NCI-H2196 treated with DMSO at 0.1 percent for 48 hours (cell line): ENCODE measurements at regions not wholly inside any gene's neighbourhood (a gene's known extent, or its start where the extent isn't known, plus 50 kb on each side); places are given as distances from the start of the nearest gene placed in this dataset.

Experiments used
- DNase-seq: peaks from one replicate; lab custom pipeline; 2025; ENCODE audit not compliant: unreplicated experiment; lab: John Stamatoyannopoulos, UW

DNA sequence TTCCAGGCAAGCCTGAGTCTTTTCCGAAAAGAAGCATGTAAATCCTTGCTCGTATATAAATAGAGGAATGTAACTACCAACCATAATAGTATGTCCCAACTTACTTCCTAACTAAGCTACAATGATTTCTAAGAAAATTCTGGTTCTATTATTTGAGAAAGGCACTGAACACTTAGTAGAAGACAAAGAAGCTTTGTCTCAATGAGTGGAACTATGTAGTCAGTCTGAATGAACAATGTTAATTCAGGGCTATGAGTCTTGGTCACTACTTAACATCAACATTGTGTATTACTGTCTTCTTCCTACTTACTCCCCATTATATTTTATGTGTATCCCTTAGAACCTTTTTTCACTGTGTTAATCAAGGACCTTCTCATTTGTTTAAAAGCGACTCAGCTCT is 206.0 kb downstream of the CYB561 start:
- DNase-seq, result no peak

DNA sequence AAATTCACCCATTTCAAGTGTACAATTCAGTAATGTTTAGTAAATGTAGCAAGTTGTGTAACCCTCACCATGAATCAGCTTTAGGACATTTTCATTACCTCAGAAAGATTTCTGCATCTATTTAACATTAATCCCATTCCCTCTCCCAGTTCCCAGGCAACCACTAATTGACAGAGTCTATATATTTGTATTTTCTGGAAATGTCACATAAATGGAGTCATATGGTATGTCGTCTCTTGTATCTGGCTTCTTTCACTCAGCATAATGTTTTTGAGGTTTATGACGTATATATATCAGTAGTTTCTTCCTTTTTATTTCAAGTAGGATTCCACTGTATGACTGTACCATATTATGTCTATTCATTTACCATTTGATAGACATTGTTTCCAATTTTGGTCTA is 199.8 kb downstream of the CYB561 start:
- DNase-seq, result no peak

DNA sequence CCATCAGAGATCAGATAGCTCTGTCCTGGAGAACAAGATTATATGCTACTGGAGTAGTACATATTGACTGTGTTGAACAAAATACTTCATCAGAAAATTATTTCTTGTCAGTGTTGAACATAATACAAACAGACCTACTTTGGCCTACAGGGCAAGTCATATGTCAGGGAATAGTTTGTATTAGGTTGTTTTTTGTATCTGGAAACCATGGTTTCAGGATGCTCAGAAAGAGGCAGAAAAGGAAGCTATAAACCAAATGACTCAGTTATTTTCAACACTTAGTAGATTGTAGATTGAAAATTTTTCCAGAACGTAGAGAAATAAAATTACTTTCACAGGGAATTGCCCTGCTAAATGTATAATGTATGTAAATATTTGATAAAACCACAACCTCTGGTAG is 198.4 kb downstream of the CYB561 start:
- DNase-seq, result no peak

DNA sequence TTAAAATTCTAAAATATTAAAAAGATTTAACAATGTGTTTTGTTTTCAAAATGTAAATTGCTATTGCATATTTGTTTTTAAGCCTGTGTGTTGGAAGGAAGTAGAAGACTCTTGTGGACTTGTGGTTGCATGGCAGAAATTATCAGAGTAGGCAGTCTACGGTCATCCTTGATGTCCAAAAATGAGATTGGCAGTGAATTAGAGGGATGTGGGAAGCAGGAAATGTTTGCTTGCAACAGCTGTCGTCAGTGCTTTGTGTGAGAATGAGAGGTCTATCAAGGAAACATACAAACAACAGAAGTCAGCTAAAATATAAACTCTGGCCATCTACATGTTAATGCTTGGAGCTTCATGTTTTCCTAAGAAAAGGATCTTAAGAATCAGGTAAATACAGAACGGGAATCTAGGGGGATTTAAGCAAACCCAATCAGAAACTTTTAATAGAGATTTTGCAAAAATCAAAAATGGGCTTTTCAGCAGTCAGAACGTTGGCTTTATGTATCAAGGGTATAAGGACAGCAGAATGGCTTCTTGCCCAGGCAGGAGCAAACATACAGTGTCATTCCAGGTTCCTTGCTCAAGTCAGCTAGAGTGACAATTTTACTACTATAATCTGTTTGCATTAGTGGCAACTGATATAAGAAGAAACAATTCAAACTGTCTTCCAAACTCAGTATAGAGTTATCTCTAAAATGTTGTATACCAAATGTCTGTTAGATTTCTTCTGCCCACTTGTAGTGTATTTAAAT is 196.7 kb downstream of the CYB561 start:
- DNase-seq, result peak; percentile 21

DNA sequence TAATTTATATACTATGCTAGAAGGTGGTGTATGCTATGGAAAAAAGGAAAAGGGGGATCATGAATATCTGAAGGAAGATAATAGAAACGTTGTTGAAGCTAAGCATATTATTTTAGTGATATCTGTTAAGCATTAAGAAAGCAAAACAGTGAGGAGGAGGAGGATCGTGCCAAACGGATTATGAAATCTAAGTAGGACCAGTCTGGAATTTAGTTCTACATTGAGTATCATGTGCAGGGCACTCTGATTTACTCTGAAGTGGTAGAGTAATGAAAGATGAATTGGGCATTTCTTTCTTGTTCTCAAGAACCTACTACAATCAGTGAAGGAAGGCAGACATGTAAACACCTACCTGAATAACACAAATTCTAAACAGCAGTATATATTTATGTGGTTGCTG is 195.3 kb downstream of the CYB561 start:
- no peak for DNase-seq

DNA sequence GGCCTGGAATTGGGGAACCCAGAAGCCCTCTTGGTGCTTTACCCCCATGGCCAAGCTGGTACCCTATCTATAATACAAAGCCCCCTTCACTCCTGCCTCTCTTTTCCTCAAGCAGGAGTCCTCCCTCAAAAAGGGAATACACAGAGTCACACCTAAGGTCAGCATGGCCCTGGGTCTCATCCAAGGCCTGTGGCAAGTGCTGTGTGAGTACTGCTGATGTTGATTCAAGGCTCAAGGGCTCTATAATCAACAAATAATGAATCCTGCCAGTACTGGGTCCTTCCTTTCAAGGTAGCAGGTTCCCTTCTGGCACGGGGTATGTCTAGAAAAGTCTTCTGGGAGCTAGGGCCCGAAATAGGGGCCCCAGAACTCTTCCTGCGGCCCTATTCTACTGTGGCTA is 187.3 kb downstream of the CYB561 start:
- no peak for DNase-seq

DNA sequence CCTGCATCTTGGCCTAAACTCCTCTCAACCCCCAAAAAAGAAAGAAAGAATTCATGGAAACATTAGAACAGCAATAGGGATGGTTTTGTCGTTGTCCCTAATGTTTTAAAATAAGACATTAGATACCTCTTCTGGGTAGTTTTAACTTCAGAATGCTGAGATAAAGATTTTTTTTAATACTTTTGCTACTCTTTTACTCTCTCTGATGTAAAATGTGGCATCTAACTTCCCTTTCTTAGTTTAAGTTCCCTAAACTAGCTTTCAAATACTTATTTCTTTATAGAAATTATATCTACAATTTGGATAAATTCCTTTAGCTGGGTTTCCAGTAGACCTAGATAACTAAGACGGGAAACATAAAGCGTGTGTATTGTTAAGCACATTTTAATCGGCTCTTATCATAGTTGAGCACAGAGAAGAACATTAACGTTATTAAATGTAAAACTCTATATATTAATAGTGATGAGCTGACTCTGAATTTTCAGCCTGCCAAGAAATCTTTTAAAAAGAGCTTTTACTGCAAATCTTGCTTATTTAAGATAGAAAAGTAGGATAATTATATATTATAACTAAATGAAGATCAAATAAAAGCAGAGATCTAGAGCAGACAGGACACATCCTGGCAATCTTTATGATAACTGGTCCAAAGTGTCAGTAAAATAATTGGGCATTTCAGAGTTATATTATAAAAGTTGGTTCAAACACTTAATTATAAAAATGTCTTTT is 183.2 kb downstream of the CYB561 start:
- DNase-seq, result no peak

DNA sequence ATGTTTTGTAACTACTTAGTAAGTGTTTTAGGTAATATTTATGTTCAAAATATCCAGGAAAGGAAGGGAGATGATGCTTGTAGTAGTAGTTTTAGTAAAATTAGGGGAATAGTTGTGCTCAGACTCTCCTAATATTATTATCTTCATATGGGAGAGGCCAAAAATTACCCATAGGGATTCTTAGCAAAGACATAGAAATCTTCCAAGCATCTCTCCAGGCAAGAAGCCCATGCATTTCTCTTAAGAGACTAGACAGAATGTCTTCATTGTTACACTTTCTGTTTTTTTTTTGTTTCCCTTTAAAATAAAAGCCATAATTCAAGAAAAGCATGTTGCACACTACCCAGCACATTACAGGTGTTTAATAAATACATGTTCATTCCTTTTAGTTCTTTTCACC is 180.6 kb downstream of the CYB561 start:
- no peak for DNase-seq

DNA sequence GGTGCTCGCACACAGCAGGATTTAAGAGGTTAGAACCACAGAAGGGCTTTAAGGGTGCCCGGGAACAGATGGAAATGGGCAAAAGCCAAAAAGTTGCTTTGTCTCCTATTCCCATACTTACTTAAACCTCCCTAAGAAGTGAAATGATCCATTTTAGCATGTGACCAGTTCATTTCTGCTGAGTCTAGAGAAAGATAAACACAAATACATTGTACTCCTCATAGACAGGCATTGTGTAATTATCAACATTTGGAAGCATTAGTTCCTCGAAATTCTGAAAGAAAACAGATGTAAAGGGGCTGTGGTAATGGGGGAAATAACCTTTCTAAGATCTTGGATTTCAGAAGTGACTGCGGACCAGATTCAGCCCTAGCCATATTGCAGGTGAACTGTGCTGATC is 178.3 kb downstream of the CYB561 start:
- no peak for DNase-seq

DNA sequence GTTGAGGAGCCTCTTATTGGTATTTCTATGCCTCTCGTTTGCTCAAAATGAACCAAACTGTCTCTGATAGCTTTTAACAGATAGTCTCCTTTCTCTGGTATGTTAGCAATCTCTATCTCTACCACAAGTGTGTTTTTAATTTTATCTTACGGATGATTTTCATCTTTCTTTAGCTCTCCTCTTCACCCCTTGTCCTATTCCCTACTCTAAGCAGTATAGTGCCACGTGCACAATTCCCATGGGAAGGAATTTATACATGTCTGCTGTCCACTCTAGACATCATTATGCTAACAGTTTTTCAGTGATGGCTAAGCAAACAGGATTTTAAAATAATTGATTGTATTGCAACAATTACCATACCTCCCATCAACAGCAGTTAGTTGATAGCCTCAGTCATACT is 177.3 kb downstream of the CYB561 start:
- no peak for DNase-seq

DNA sequence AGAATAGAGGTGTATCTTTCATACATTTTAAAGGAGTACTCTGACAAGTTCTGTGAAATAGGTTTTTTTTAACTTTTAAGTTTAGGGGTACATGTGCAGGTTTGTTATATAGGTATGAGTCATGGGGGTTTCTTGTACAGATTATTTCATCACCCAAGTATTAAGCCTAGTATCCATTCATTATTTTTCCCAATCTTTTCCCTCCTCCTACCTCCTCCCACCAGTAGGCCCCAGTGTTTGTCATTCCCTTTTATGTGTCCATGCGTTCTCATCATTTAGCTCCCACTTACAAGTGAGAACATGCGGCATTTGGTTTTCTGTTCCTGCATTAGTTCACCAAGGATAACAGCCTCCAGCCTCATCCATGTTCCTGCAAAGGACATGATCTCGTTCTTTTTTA is 175.5 kb downstream of the CYB561 start:
- no peak for DNase-seq

DNA sequence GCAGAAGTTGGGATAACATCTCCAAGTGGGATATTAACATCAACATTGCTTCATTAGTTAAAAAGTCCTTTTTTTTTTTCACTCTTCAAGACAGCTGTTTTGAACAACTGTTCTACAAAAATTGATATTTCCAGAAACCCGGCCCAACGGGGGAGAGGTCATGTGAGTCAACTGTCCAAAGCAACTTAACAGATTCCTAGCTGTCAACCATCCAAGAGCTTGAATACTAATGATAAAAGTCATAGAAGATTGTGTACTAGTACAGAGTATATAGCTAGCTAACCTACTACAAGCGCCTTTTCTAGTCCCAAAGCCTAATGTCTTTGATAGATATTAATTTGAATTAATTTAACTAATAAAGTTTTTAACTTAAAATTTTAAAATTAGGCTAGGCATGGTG is 172.0 kb downstream of the CYB561 start:
- DNase-seq, result no peak

DNA sequence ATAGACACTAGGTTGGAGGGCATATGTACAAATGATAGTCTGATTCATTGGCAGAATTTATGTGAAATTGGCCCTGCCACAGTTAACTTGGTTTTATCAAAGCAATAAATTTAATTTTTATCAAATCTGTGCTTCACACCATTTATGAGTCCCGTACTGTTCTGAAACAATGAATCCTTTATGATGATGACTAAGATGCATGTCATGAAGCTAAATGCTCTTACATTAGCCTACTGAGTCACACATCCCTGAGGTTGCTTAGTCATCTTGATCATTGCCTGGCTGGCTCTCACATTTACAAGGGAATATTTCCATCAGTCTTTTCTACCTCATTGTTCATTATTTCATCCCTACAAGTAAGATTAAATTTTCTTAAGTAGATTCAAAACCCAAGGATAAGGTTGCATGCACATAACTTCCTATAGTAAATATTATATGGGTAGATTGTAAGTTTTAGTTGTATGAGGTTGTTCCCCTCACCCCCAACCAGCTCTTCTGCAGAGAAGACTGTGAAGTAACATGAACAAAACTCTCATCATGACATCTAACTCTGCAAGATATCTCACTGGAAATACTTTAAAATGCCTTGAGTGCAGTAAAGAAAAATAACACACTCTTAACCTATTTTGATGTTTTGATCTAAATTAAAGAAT is 170.7 kb downstream of the CYB561 start:
- DNase-seq, result no peak

DNA sequence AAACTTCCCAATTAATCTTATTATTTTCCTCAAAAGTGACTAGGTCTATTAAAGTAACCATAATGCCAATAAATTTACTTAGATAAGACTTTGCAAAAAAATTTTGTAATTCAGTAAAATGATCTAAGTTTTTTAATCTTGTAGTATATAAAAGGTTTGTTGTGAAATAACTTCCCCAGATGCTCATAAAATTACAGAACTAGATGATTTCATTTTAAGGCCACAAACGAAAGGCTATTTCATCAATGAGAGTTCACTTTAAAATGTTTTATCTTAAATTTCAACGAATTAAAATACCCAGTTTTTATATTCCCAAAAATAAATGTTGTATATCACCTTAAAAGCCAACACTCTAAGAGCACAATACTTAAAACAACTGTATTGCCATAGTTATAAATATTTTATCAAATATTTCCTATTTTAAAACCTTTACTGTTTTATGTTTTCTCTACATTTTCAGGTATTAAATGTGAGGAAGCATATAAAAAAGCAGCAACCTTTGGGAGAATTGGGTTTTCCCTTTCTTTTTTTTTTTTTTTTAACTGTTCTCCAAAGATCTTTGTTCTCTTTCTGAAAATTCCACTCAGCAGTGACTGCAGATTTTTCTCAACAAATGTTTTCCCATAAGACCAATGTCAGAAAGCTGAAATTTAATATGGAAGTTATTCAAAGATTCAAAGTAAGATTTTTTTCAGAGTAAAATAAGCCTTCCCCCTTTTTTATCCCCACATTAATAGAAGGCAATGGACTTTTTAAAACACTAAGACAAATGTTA is 169.9 kb downstream of the CYB561 start:
- no peak for DNase-seq

DNA sequence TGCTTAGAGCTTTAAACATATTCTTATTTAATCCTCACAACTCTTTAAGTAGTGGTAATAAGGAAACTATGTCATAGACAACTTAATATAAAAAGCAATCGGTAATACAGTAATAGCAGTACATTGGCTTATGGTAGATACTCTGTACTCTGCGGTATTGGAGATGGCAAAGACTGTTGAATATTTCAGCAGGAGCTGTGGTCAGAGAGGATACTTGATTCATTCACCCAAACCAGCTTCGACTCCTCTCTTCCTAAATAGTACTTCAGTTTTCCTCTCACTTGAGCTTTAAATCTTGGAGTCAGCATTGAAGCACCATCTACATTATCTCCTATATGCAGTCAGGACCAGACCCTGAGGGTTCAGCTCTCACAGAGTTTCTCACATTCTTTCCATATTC is 169.3 kb downstream of the CYB561 start:
- DNase-seq, result no peak

DNA sequence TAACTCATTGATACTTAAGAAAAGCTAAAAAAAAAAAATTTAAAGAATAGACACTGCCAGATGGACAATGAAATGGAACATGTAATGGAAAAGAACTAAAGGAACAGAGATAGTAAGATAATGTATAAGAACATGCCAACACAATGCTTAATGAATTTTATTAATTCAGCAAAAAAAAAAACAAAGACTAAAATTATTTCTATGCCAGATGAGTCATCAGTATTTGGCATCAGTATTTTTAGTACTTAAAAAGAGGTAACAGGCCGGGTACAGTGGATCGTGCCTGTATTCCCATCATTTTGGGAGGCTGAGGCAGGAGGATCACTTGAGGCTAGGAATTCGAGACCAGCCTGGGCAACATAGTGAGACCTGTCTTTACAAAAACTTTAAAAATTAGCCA is 168.5 kb downstream of the CYB561 start:
- no peak for DNase-seq

DNA sequence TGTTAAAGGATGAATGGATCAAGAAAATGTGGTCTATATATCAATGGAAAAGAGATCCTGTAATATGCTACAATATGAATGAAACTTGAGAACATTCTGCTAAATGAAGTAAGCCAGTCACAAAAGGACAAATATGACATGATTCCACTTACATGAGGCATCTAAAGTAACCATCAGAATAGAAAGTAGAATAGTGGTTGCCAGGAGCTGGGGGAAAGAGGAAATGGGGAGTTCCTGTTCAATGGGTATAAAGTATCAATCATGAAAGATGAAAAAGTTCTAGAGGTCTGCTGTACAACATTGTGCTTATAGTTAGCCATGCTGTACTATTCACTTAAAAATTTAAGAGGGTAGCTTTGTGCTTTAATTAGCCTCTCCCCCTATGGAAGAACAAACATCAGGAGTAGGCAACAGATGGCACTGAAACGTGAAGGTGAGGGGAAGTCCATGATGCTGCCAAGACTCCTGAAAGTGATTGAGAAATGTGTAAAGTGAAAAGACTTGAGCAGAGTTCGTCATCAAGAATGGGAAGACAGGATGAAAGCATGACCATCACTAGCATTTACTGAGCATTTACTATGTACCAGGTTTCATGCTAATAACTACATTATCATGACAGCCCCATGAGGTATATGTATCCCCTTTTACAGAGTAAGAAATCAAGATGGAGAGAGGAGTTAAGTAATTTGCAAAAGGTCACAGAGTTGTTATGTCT is 167.2 kb downstream of the CYB561 start:
- no peak for DNase-seq

DNA sequence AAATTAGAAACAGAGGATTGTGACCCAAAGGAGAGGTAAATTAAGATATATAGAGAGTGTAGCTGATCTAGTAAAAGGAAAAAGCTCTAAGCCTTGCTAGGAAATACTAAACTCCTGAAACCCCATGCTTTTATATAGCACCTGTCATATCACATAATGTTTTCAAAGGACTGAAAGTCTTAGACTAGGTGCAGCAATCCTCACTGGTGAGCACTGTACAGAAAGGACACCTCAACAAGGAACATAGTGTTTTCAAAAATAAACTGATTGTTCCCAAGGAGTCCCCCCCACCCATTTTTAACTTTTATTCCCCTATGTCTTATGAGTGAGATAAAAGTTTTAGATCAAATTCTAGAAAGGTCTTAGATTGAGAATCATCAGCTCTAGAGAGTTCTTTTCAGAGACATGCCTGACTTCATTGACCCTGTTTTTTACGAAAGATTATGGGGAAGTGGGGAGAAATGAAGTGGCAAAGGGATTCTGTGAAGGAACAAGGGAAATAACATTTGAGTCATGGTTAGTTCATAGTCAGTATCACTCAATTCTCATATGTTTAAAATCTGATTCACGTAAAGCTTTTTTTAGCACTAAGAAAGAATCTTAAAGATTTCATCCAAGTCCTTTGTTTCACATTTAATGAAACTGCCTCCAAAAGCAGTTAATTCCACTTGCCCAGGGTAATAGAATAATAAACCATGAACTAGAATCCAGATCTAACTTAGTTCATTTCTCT is 166.4 kb downstream of the CYB561 start:
- no peak for DNase-seq

DNA sequence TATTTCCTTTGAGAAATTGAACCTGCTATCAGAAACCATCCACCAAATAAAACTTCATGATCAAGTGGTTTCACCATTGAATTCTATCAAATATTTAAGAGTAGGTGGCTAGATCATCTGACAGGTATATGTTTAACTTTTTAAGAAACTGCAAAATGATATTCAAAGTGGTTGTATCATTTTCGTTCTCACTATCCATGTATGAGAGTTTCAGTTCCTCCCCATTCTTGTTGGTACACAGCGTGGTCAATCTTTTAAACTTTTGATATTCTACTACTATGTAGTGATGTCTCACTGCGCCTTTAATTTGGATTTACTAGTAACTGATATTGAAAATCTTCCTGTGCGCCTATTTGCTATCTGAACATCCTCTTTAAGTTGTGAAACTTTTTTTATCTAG is 163.7 kb downstream of the CYB561 start:
- DNase-seq, result no peak

DNA sequence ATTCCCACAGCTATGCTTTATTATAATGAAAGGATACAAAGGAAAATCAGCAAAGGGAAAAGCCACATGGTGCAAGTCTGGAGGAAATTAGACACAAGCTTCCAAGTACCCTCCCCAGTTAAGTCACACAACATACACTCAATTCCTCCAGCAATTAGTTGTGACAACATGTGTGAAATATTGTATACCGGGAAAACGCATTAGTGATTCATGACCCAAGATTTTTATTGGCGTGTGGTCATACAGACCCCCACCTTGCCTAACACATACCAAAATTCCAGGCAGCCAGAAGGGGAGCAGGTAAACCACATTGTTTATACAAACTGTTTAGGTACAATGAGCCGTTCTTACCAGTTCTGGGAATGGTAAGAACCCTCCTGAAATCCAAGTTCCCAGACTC is 160.6 kb downstream of the CYB561 start:
- DNase-seq, result no peak
